ENCODE measurements at regions not wholly inside any gene's neighbourhood (a gene's known extent, or its start where the extent isn't known, plus 50 kb on each side); places are given as distances from the start of the nearest gene placed in this dataset.

DNA sequence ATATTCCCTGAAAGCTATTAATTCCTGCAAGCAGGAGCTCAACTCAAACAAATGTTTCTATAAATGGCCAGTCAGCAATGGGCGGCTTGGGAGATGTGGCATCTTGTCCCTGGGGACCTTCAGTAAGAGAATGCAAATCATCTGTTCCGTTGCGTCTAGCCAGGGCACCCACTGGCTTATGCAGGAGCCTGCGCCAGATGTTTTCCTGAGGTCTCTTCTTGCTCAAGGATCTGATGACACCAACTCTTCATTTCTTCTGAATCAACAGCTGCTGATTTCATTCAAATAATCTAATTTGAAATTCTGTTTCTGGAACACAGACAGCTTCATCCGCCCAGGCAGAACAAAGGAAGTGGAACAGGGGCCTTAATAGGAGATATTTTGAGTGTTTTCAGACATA is 70.0 kb upstream of the AJAP1 start:
- Histone ChIP-seq H3K9me3 (replicated peaks; ENCODE audit: control insufficient read depth, insufficient read depth, low read length) (peaks cover 5% of the 10 kb centered on the region), H3K27ac (ENCODE audit: insufficient read depth, low read depth, low read length) (no peak overlapping the region), H3K4me1 (ENCODE audit: control insufficient read depth, extremely low read depth, insufficient read depth, low read length) (no peaks in the 10 kb centered on the region), H3K79me2 (ENCODE audit: control insufficient read depth, insufficient read depth, low read length) (no peaks in the 10 kb centered on the region), H3K4me3 (replicated peaks in 1 of 3; ENCODE audit: insufficient read depth in 1 of 3, low read depth in 1 of 3, low read length in 3 of 3) (no peak overlapping the region), H3K9me1 (replicated peaks; ENCODE audit: control insufficient read depth, extremely low read depth, insufficient read depth, low read length) (no peaks in the 10 kb centered on the region), H3K9ac (replicated peaks; ENCODE audit: extremely low read depth, insufficient read depth, low read length) (no peak overlapping the region), H3K27me3 (ENCODE audit: control insufficient read depth in 2 of 2, insufficient read depth in 2 of 2, low read length in 2 of 2) (no peaks in the 10 kb centered on the region), H3K4me2 (ENCODE audit: insufficient read depth, low read length) (no peak overlapping the region), H4K20me1 (replicated peaks; ENCODE audit: control insufficient read depth, extremely low read depth, insufficient read depth, low read length) (no peaks in the 10 kb centered on the region), H3K36me3 (ENCODE audit: control insufficient read depth in 2 of 2, extremely low read depth in 1 of 2, insufficient read depth in 2 of 2, low read length in 2 of 2) (no peaks in the 10 kb centered on the region), H2AFZ (ENCODE audit: low read depth, low read length) (no peak overlapping the region)
- FAIRE-seq (no peak), DNase-seq (ENCODE audit: low read depth, low spot score) (no peak)
- BruUV-seq (replicated peaks) = no TSS peak
- no peak for TF ChIP-seq MYC (IDR thresholded peaks at IDR 0.05; ENCODE audit: low read depth, low read length)
- no peak for TF ChIP-seq POLR2A (IDR thresholded peaks at IDR 0.05; ENCODE audit: low read depth, low read length)
- no peak for TF ChIP-seq GATA2 (IDR thresholded peaks at IDR 0.05; ENCODE audit: insufficient read depth, insufficient read length, low read depth, low read length)
- intact Hi-C loops (cut with micrococcal nuclease) = no loop called here
- POLR2A ChIA-PET = no interaction called here
- dilution Hi-C loops (cut with MboI; ENCODE audit: extremely low pct_ligation_motif_present, low sequenced_read_pairs) = no loop called here
- CTCF ChIA-PET = interaction anchor here (1.2 kb wide), 1 partner anchor 9 kb away, joined by 3 read pairs; no protein-coding TSS in a partner anchor

DNA sequence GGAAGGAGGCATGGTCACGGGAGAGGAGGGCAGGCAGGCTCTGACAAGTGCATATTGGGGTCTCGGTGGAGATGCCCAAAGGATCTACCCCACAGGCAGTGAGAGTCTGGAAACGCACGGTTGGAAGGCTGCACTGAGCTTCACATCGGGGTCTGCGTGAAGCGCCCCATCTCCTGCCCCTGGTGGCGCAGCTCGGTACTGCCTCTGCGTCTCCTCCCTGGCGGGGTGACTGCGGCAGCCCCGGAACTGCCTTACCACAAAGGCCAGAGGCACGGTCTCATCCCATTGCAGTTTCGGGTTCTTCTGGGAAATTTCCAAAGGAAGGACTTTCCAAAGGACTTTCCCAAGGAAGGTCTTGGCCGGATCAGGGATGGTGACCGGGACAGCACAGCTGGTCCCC is 69.2 kb upstream of the AJAP1 start:
- H2AFZ ChIP-seq (ENCODE audit: low read depth, low read length) = no peak overlapping the region
- H3K9me1 ChIP-seq (replicated peaks; ENCODE audit: control insufficient read depth, extremely low read depth, insufficient read depth, low read length) = no peaks in the 10 kb centered on the region
- H3K4me1 ChIP-seq (ENCODE audit: control insufficient read depth, extremely low read depth, insufficient read depth, low read length) = no peaks in the 10 kb centered on the region
- H3K4me2 ChIP-seq (ENCODE audit: insufficient read depth, low read length) = no peak overlapping the region
- H3K9me3 ChIP-seq (replicated peaks; ENCODE audit: control insufficient read depth, insufficient read depth, low read length) = peaks cover 5% of the 10 kb centered on the region
- POLR2A ChIA-PET = no interaction called here
- intact Hi-C loops (cut with micrococcal nuclease) = no loop called here
- no peaks in the 10 kb centered on the region for H3K27me3 ChIP-seq (ENCODE audit: control insufficient read depth in 2 of 2, insufficient read depth in 2 of 2, low read length in 2 of 2)
- H3K79me2 ChIP-seq (ENCODE audit: control insufficient read depth, insufficient read depth, low read length) = no peaks in the 10 kb centered on the region
- no peak overlapping the region for H3K4me3 ChIP-seq (replicated peaks in 1 of 3; ENCODE audit: insufficient read depth in 1 of 3, low read depth in 1 of 3, low read length in 3 of 3)
- no TSS peak for BruUV-seq (replicated peaks)
- H3K36me3 ChIP-seq (ENCODE audit: control insufficient read depth in 2 of 2, extremely low read depth in 1 of 2, insufficient read depth in 2 of 2, low read length in 2 of 2) = no peaks in the 10 kb centered on the region
- DNase-seq (ENCODE audit: low read depth, low spot score) (no peak), FAIRE-seq (no peak)
- H4K20me1 ChIP-seq (replicated peaks; ENCODE audit: control insufficient read depth, extremely low read depth, insufficient read depth, low read length) = no peaks in the 10 kb centered on the region
- CTCF ChIA-PET = interaction anchor here (1.2 kb wide), 1 partner anchor 10 kb away, joined by 3 read pairs; no protein-coding TSS in a partner anchor
- no peak for TF ChIP-seq FOS (IDR thresholded peaks at IDR 0.05; ENCODE audit: borderline replicate concordance, insufficient read depth, low read length)
- TF ChIP-seq EZH2 (IDR thresholded peaks at IDR 0.05; ENCODE audit: borderline replicate concordance, low read depth, low read length, severe bottlenecking) = no peak
- TF ChIP-seq JUN (IDR thresholded peaks at IDR 0.05; ENCODE audit: borderline replicate concordance, insufficient read depth, insufficient read length, low read depth) = no peak
- TF ChIP-seq MYC (IDR thresholded peaks at IDR 0.05; ENCODE audit: low read depth, low read length) = no peak
- TF ChIP-seq GATA2 (IDR thresholded peaks at IDR 0.05; ENCODE audit: insufficient read depth, insufficient read length, low read depth, low read length) = no peak
- TF ChIP-seq CTCF (IDR thresholded peaks at IDR 0.05; ENCODE audit: extremely low read depth in 1 of 2, insufficient read depth in 1 of 2, low read depth in 1 of 2, low read length in 2 of 2) = no peak
- TF ChIP-seq POLR2A (IDR thresholded peaks at IDR 0.05; ENCODE audit: low read depth, low read length) = no peak
- no peak for TF ChIP-seq POLR2AphosphoS5 (IDR thresholded peaks at IDR 0.05; ENCODE audit: insufficient read depth, low read depth, low read length)
- TF ChIP-seq, protein P1, sequence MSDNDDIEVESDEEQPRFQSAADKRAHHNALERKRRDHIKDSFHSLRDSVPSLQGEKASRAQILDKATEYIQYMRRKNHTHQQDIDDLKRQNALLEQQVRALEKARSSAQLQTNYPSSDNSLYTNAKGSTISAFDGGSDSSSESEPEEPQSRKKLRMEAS (IDR thresholded peaks at IDR 0.05; ENCODE audit: insufficient read depth, insufficient read length) = no peak
- dilution Hi-C loops (cut with MboI; ENCODE audit: extremely low pct_ligation_motif_present, low sequenced_read_pairs) = no loop called here
- no peak overlapping the region for H3K9ac ChIP-seq (replicated peaks; ENCODE audit: extremely low read depth, insufficient read depth, low read length)
- no peak overlapping the region for H3K27ac ChIP-seq (ENCODE audit: insufficient read depth, low read depth, low read length)
